OCI-LY1 (cell line): ENCODE measurements at regions not wholly inside any gene's neighbourhood (a gene's known extent, or its start where the extent isn't known, plus 50 kb on each side); places are given as distances from the start of the nearest gene placed in this dataset.

Experiments
- H2AFZ ChIP-seq: fragments of 200-600 bp; sonication (generic), shearing (Covaris generic); 2 replicates; pipeline ENCODE4 v1.6.0; 2014; ENCODE audit warnings: antibody characterized with exemption, mild to moderate bottlenecking, low read length
- H3F3A ChIP-seq: fragments of 200-600 bp; sonication (generic), shearing (Covaris generic); 2 replicates; pipeline ENCODE4 v1.6.0; 2014; ENCODE audit warnings: mild to moderate bottlenecking, antibody characterized with exemption, low read length, moderate library complexity; ENCODE audit not compliant: insufficient read depth
- H3K27ac ChIP-seq: fragments of 200-600 bp; sonication (generic); 2 replicates; pipeline ENCODE4 v1.5.1; 2014; ENCODE audit warnings: low read length, mixed run types, mild to moderate bottlenecking, low read depth; ENCODE audit not compliant: poor library complexity, severe bottlenecking
- H3K27me3 ChIP-seq: fragments of 200-600 bp; sonication (generic); 2 replicates; pipeline ENCODE4 v1.6.0; 2014; ENCODE audit warnings: antibody characterized with exemption, mild to moderate bottlenecking, low read length, moderate library complexity; ENCODE audit not compliant: insufficient read depth
- H3K36me3 ChIP-seq: fragments of 200-600 bp; sonication (generic); 2 replicates; pipeline ENCODE4 v1.6.1; 2014; ENCODE audit warnings: mild to moderate bottlenecking, antibody characterized with exemption, low read length, moderate library complexity, mixed read lengths; ENCODE audit not compliant: insufficient read depth
- H3K4me1 ChIP-seq: fragments of 200-600 bp; sonication (generic); 2 replicates; pipeline ENCODE4 v1.5.1; 2014; ENCODE audit warnings: mild to moderate bottlenecking, low read length, moderate library complexity; ENCODE audit not compliant: insufficient read depth, severe bottlenecking
- H3K4me2 ChIP-seq: fragments of 200-600 bp; sonication (generic), shearing (Covaris generic); 2 replicates; pipeline ENCODE4 v1.6.1; 2014; ENCODE audit warnings: low read length
- H3K4me3 ChIP-seq: fragments of 200-600 bp; sonication (generic); 2 replicates; pipeline ENCODE4 v1.5.1; 2014; ENCODE audit warnings: low read length, low read depth, mild to moderate bottlenecking, mixed read lengths; ENCODE audit not compliant: poor library complexity, severe bottlenecking
- H3K79me2 ChIP-seq: fragments of 200-600 bp; shearing (Covaris generic); 2 replicates; pipeline ENCODE4 v1.6.1; 2016; ENCODE audit warnings: mixed run types, low read length, mixed read lengths; ENCODE audit not compliant: insufficient read depth
- H3K9ac ChIP-seq: fragments of 200-600 bp; sonication (generic), shearing (Covaris generic); 2 replicates; pipeline ENCODE4 v1.6.1; 2014; ENCODE audit warnings: mild to moderate bottlenecking, low read length, mixed read lengths
- H3K9me2 ChIP-seq: fragments of 200-600 bp; sonication (generic), shearing (Covaris generic); 2 replicates; pipeline ENCODE4 v1.6.1; 2014; ENCODE audit warnings: low read depth, mild to moderate bottlenecking, low read length, mixed read lengths
- H3K9me3 ChIP-seq: fragments of 200-600 bp; shearing (Covaris generic); 2 replicates; pipeline ENCODE4 v1.6.1; 2014; ENCODE audit warnings: low read length, mixed read lengths
- H4K20me1 ChIP-seq: fragments of 200-600 bp; sonication (generic), shearing (Covaris generic); 2 replicates; pipeline ENCODE4 v1.6.0; 2016; ENCODE audit warnings: mild to moderate bottlenecking, low read length; ENCODE audit not compliant: insufficient read depth
- CTCF ChIP-seq: fragments of 200-600 bp; sonication (generic), shearing (Covaris generic); IDR thresholded peaks from 2 replicates; pipeline ENCODE4 v1.5.1; 2017; ENCODE audit warnings: mild to moderate bottlenecking, antibody characterized with exemption, low read length, moderate library complexity, mixed read lengths
- EZH2 ChIP-seq: fragments of 200-600 bp; sonication (generic), shearing (Covaris generic); IDR thresholded peaks from 2 replicates; pipeline ENCODE4 v1.8.0; 2017; ENCODE audit warnings: borderline replicate concordance, mixed run types, mild to moderate bottlenecking, antibody characterized with exemption, low read length, moderate library complexity, mixed read lengths

DNA sequence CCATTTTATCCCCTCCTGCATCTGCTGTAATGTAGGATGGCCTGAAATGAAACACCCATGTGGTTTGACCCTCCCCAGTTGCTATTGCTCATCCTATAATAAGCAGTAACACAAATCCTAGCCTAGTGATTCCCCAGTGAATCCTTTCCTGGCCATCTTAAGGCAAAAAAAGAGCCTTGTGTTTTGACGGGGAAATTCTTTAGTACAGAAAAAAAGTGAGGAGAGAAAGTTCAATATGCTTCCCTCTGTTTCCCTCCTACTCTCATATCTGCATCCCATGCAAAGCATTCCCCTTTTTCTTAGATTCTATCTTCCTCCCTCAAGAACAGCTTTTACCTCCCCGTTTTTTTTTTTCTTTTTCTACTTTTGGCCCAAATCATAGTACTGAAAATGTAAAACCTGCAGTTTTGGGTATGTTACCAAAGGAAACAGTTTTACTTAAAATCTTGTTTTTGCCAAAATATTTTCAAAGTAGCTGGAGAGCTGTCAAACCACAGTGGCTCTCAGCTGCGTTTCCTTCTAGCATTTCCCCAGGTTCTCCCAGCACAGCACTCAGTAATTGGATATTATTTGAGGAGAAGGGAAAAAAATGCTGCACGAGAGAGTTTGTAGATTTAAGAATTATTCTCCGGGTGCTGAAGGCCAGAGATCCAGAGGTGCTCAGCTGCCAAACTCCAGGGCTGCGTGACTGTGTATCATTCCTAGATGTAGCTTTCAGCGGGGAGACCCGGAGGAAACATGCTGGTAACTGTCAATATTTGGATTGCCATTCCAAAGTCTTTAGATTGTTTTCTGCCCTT lies 321.4 kb downstream of the NPR3 start:
- H3K9ac ChIP-seq = no peak overlapping the region
- H3F3A ChIP-seq = no peaks in the 10 kb centered on the region
- H2AFZ ChIP-seq = no peak overlapping the region
- no peaks in the 10 kb centered on the region for H4K20me1 ChIP-seq
- TF ChIP-seq EZH2 (no peak), CTCF (no peak)
- no peaks in the 10 kb centered on the region for H3K79me2 ChIP-seq
- no peaks in the 10 kb centered on the region for H3K9me3 ChIP-seq
- H3K27me3 ChIP-seq = no peaks in the 10 kb centered on the region
- no peaks in the 10 kb centered on the region for H3K9me2 ChIP-seq
- no peak overlapping the region for H3K4me2 ChIP-seq
- H3K27ac ChIP-seq = no peak overlapping the region
- no peaks in the 10 kb centered on the region for H3K4me1 ChIP-seq
- no peak overlapping the region for H3K4me3 ChIP-seq
- no peaks in the 10 kb centered on the region for H3K36me3 ChIP-seq

DNA sequence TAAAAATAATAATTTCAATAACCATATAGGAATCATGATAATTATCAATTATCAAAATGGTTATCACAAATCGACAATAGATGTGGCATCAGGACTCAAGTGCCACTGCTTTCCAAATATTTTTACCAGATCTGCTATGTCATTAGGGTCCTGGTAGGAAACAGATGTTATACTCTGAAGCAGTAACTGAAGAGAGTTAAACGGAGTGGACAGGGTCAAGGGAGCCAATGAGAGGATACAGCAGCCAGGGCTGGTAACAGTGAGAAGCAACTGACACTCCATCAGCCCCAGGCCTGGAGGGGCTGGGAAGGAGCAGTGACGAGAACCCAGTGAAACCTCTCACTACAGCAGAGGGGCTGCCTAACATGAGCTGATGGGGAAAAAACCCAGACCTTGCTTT lies 322.4 kb downstream of the NPR3 start:
- Histone ChIP-seq H3K4me1 (no peaks in the 10 kb centered on the region), H2AFZ (no peak overlapping the region), H4K20me1 (no peaks in the 10 kb centered on the region), H3K9me2 (no peaks in the 10 kb centered on the region), H3K9ac (no peak overlapping the region), H3K79me2 (no peaks in the 10 kb centered on the region), H3F3A (no peaks in the 10 kb centered on the region), H3K36me3 (no peaks in the 10 kb centered on the region), H3K4me2 (no peak overlapping the region), H3K4me3 (no peak overlapping the region), H3K27ac (no peak overlapping the region), H3K27me3 (no peaks in the 10 kb centered on the region), H3K9me3 (no peaks in the 10 kb centered on the region)
- TF ChIP-seq EZH2 = no peak
- no peak for TF ChIP-seq CTCF

- Histone ChIP-seq H3K36me3 (no peaks in the 10 kb centered on the region), H3K79me2 (no peaks in the 10 kb centered on the region), H3K9ac (no peak overlapping the region), H4K20me1 (no peaks in the 10 kb centered on the region), H3K4me3 (no peak overlapping the region), H3K9me2 (no peaks in the 10 kb centered on the region), H3K27ac (no peak overlapping the region), H3F3A (no peaks in the 10 kb centered on the region), H3K27me3 (no peaks in the 10 kb centered on the region), H3K4me1 (no peaks in the 10 kb centered on the region), H3K9me3 (no peaks in the 10 kb centered on the region), H2AFZ (no peak overlapping the region), H3K4me2 (no peak overlapping the region)
- TF ChIP-seq EZH2 (no peak), CTCF (no peak)
Measured at GRCh38 chr5:33034777-33035176, 323.7 kb downstream of the NPR3 start.
